PFSK-1 (cell line): ENCODE measurements at regions not wholly inside any gene's neighbourhood (a gene's known extent, or its start where the extent isn't known, plus 50 kb on each side); places are given as distances from the start of the nearest gene placed in this dataset.

ENCODE experiments used
- FOXP2 ChIP-seq: optimal IDR thresholded peaks from 2 replicates; pipeline ENCODE3; 2011; ENCODE audit warnings: borderline replicate concordance, control low read depth, inconsistent platforms; ENCODE audit not compliant: insufficient read depth; ENCODE audit errors: extremely low read length, extremely low read depth
- POLR2AphosphoS5 ChIP-seq: IDR thresholded peaks from 2 replicates; pipeline ENCODE4 v1.6.1; 2012; ENCODE audit warnings: low read depth, mild to moderate bottlenecking, control low read depth, low read length, moderate library complexity
- SIN3A ChIP-seq: IDR thresholded peaks from 2 replicates; pipeline ENCODE4 v1.6.1; 2012; ENCODE audit warnings: mild to moderate bottlenecking, low read length, moderate library complexity, borderline replicate concordance; ENCODE audit not compliant: insufficient read depth
- TAF1 ChIP-seq: IDR thresholded peaks from 2 replicates; pipeline ENCODE4 v1.6.1; 2012; ENCODE audit warnings: low read length, control low read depth, borderline replicate concordance; ENCODE audit not compliant: insufficient read depth
- TF ChIP-seq, protein P1 (sequence below), 2 experiments: IDR thresholded peaks; 2 replicates each; pipeline versions ENCODE4 v1.6.1 to v1.8.0; 2011 to 2012; ENCODE audit warnings: low read depth in 2 of 2, low read length in 2 of 2, control low read depth in 1 of 2, inconsistent platforms in 1 of 2, mild to moderate bottlenecking in 1 of 2, moderate library complexity in 1 of 2; ENCODE audit not compliant: insufficient read depth in 1 of 2

DNA sequence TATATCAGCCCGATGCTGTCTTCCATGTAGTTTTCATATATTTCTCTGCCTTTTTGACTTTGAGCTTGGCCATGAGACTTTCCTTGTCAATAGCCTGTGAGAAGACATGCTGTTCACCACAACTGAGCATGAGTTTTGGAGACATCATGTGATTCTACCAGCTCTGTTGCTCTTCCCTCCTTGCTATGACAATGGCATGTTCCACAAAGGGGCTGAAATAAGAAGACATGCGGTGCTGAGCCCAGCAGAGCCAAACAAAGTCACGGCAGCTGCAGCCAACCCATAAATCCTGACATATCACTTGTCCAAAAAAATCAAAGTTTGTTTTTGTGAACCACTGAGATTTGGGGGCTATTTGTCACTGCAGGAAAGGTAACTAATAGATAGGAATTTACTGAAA is 343.4 kb upstream of the KITLG start:
- TF ChIP-seq FOXP2 (no peak), TAF1 (no peak), POLR2AphosphoS5 (no peak), SIN3A (no peak)
- TF ChIP-seq, protein P1, sequence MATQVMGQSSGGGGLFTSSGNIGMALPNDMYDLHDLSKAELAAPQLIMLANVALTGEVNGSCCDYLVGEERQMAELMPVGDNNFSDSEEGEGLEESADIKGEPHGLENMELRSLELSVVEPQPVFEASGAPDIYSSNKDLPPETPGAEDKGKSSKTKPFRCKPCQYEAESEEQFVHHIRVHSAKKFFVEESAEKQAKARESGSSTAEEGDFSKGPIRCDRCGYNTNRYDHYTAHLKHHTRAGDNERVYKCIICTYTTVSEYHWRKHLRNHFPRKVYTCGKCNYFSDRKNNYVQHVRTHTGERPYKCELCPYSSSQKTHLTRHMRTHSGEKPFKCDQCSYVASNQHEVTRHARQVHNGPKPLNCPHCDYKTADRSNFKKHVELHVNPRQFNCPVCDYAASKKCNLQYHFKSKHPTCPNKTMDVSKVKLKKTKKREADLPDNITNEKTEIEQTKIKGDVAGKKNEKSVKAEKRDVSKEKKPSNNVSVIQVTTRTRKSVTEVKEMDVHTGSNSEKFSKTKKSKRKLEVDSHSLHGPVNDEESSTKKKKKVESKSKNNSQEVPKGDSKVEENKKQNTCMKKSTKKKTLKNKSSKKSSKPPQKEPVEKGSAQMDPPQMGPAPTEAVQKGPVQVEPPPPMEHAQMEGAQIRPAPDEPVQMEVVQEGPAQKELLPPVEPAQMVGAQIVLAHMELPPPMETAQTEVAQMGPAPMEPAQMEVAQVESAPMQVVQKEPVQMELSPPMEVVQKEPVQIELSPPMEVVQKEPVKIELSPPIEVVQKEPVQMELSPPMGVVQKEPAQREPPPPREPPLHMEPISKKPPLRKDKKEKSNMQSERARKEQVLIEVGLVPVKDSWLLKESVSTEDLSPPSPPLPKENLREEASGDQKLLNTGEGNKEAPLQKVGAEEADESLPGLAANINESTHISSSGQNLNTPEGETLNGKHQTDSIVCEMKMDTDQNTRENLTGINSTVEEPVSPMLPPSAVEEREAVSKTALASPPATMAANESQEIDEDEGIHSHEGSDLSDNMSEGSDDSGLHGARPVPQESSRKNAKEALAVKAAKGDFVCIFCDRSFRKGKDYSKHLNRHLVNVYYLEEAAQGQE (IDR thresholded peaks at IDR 0.05; ENCODE audit: insufficient read depth in 1 of 2, low read depth in 2 of 2, low read length in 2 of 2): no peak

DNA sequence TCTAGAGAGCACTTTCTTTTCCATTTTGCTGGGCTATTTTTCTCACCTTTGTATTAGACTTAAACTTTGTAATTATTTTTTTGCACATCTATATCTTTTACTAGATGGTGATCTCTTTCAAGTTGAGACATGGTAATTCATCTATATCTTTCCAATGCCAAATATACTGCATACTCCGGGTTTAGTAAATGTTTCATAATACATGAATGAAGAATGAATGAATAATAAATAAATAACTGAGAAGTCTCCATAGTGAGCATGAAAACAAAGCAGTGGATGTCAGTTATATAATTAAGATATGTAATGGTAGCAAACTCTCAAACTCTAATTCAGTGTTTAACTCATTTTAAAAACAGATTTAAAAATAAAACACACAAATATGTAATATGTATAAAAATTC is 342.5 kb upstream of the KITLG start:
- no peak for TF ChIP-seq SIN3A
- no peak for TF ChIP-seq TAF1
- TF ChIP-seq, protein P1 (IDR thresholded peaks at IDR 0.05; ENCODE audit: insufficient read depth in 1 of 2, low read depth in 2 of 2, low read length in 2 of 2): no peak
- TF ChIP-seq FOXP2: no peak
- TF ChIP-seq POLR2AphosphoS5: no peak

DNA sequence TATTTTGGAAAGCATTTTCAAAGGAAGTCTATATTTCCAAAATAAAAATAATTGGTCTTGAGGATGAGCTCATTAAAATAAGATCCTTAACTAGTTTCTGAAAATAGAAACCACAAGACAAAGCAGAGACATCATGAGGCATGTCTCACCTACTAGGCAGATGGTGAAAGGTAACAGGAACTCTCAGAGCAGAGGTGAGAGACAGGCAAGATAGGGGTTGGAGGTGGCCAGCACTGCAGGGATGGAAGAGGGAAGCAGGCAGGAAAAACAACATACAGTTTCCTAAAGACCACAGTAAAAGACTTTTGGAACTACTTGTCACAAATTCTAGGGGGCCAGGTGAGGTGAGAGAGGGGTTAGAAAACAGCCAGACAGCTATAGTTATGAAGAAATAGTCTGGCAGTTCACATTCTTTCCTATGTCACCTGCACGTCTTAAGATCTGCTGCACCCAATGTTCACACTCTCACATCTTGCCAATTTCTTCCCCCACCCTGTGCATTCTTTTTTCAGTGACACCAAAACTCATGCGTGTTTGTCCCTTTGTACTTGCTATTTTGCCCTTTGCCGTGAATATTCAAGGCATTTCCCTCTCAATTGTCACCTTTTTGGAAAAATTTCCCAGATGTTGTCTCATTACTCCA is 341.7 kb upstream of the KITLG start:
- TF ChIP-seq, protein P1 (IDR thresholded peaks at IDR 0.05; ENCODE audit: insufficient read depth in 1 of 2, low read depth in 2 of 2, low read length in 2 of 2): no peak
- no peak for TF ChIP-seq POLR2AphosphoS5
- TF ChIP-seq FOXP2: no peak
- TF ChIP-seq SIN3A: no peak
- TF ChIP-seq TAF1: no peak

DNA sequence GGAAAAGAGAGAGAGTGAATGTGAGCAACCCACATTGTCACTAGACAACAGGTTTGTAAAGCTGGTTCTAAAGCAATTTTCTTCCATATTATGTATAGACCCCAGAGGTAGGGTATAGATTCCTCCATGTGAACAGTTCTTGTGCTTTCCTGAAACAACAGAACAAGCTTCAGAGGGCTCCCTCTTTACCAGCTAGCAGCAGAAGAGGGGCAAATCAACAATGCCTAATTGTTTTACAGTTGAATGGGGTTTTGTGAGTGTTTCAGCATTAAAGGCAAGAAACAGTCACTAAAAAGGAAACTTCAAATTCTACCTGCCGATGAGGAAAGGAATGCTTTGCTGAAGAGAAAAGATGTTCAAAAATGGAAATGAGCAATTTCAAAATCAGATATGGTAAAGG is 341.2 kb upstream of the KITLG start:
- TF ChIP-seq, protein P1 (IDR thresholded peaks at IDR 0.05; ENCODE audit: insufficient read depth in 1 of 2, low read depth in 2 of 2, low read length in 2 of 2): no peak
- no peak for TF ChIP-seq FOXP2
- no peak for TF ChIP-seq SIN3A
- TF ChIP-seq POLR2AphosphoS5: no peak
- TF ChIP-seq TAF1: no peak

DNA sequence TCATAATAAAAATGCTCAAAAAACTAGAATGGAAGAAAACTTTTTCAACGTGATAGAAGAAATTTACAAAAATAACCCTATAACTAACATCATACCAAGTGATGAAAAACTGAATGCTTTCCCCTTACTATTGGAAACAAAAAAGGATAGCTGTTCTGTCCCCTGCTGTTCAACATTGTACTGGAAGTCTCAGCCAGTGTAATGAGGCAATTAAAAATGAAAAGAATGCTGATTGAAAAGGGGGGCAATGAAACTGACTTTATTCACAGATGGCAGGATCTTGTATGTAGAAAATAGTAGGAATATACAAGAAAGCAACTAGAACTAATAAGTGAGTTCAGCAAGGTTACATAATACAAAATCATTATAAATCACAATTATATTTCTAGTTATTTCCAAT is 337.9 kb upstream of the KITLG start:
- TF ChIP-seq, protein P1 (IDR thresholded peaks at IDR 0.05; ENCODE audit: insufficient read depth in 1 of 2, low read depth in 2 of 2, low read length in 2 of 2): no peak
- TF ChIP-seq SIN3A (no peak), FOXP2 (no peak), POLR2AphosphoS5 (no peak), TAF1 (no peak)
